CD14-positive monocyte (primary cell): ENCODE measurements at regions not wholly inside any gene's neighbourhood (a gene's known extent, or its start where the extent isn't known, plus 50 kb on each side); places are given as distances from the start of the nearest gene placed in this dataset.

Source experiments
- DNase-seq, 3 donors: peaks; one replicate each; pipeline ENCODE4 v3.0.0-alpha.2; 2011 to 2022
- H2AFZ ChIP-seq: 2 replicates; pipeline ENCODE4 v1.6.0; 2012; ENCODE audit warnings: mild to moderate bottlenecking, low read depth, low read length, inconsistent platforms; ENCODE audit not compliant: insufficient read depth, poor library complexity, severe bottlenecking
- H3K27ac ChIP-seq, 2 donors: 1 replicate in 1 of 2; 2 replicates in 1 of 2; pipeline ENCODE4 v1.5.1; 2012 to 2013; ENCODE audit warnings: low read length in 2 of 2, control low read depth in 1 of 2, inconsistent platforms in 1 of 2, low read depth in 1 of 2, mild to moderate bottlenecking in 1 of 2
- H3K27me3 ChIP-seq, 2 donors: one replicate each; pipeline versions ENCODE4 v1.6.0 to v1.6.1; 2011 to 2013; ENCODE audit warnings: low read length in 2 of 2; ENCODE audit not compliant: control insufficient read depth in 2 of 2, insufficient read depth in 2 of 2
- H3K36me3 ChIP-seq, 2 donors: replicated peaks in 1 of 2; 1 replicate in 1 of 2; 2 replicates in 1 of 2; pipeline versions ENCODE4 v1.5.1 to v1.6.1; 2012 to 2013; ENCODE audit warnings: low read length in 2 of 2, control low read depth in 1 of 2, inconsistent platforms in 1 of 2, mild to moderate bottlenecking in 1 of 2; ENCODE audit not compliant: insufficient read depth in 2 of 2, control insufficient read depth in 1 of 2
- H3K4me1 ChIP-seq, 2 donors: 1 replicate in 1 of 2; 2 replicates in 1 of 2; pipeline versions ENCODE4 v1.5.1 to v1.6.1; 2012 to 2013; ENCODE audit warnings: low read length in 2 of 2, control low read depth in 1 of 2, inconsistent platforms in 1 of 2, mild to moderate bottlenecking in 1 of 2, moderate library complexity in 1 of 2; ENCODE audit not compliant: insufficient read depth in 2 of 2, control insufficient read depth in 1 of 2
- H3K4me2 ChIP-seq: replicated peaks from 2 replicates; pipeline ENCODE3; 2012; ENCODE audit warnings: low read length, moderate library complexity, mild to moderate bottlenecking; ENCODE audit not compliant: poor library complexity, severe bottlenecking; ENCODE audit errors: extremely low read depth
- H3K4me3 ChIP-seq, 3 experiments: fragments of 200-600 bp in 1 of 3; sonication (generic) in 1 of 3; replicated peaks in 1 of 3; 1 replicate in 2 of 3; 2 replicates in 1 of 3; pipeline ENCODE4 v1.5.1; 2011 to 2013; ENCODE audit warnings: low read length in 3 of 3, mild to moderate bottlenecking in 3 of 3, control low read depth in 2 of 3, low read depth in 2 of 3, inconsistent platforms in 1 of 3, moderate library complexity in 1 of 3
- H3K79me2 ChIP-seq: 2 replicates; pipeline ENCODE4 v1.6.0; 2012; ENCODE audit warnings: mild to moderate bottlenecking, control low read depth, inconsistent platforms, low read length, moderate library complexity; ENCODE audit not compliant: insufficient read depth
- H3K9ac ChIP-seq: 2 replicates; pipeline ENCODE4 v1.6.0; 2017; ENCODE audit warnings: low read length, mild to moderate bottlenecking; ENCODE audit not compliant: insufficient read depth, poor library complexity, severe bottlenecking
- H3K9me3 ChIP-seq, 2 donors: replicated peaks in 1 of 2; 1 replicate in 1 of 2; 2 replicates in 1 of 2; pipeline versions ENCODE4 v1.5.1 to v1.6.1; 2012 to 2013; ENCODE audit warnings: low read length in 2 of 2, control low read depth in 1 of 2; ENCODE audit not compliant: control insufficient read depth in 1 of 2, insufficient read depth in 1 of 2
- H4K20me1 ChIP-seq: 2 replicates; pipeline ENCODE4 v1.6.0; 2012; ENCODE audit warnings: mild to moderate bottlenecking, low read length, control low read depth, moderate library complexity; ENCODE audit not compliant: insufficient read depth
- H3K27ac Mint-ChIP-seq, 7 donors: one replicate each; pipeline ENCODE4 v1.8.0; 2020; ENCODE audit warnings: mild to moderate bottlenecking in 7 of 7, mixed read lengths in 7 of 7, moderate library complexity in 6 of 7, inconsistent platforms in 2 of 7
- H3K27me3 Mint-ChIP-seq, 3 donors: one replicate each; pipeline ENCODE4 v1.8.0; 2021 to 2022; ENCODE audit warnings: low read depth in 3 of 3, mild to moderate bottlenecking in 3 of 3, mixed read lengths in 3 of 3, moderate library complexity in 3 of 3, inconsistent platforms in 1 of 3
- H3K36me3 Mint-ChIP-seq, 2 donors: one replicate each; pipeline ENCODE4 v1.8.0; 2020; ENCODE audit warnings: mixed read lengths in 2 of 2, inconsistent platforms in 1 of 2, mild to moderate bottlenecking in 1 of 2
- H3K4me1 Mint-ChIP-seq: one replicate; pipeline ENCODE4 v1.8.0; 2020; ENCODE audit warnings: mild to moderate bottlenecking, mixed read lengths
- H3K4me3 Mint-ChIP-seq, 2 donors: one replicate each; pipeline ENCODE4 v1.8.0; 2020; ENCODE audit warnings: mild to moderate bottlenecking in 2 of 2, mixed read lengths in 2 of 2, moderate library complexity in 1 of 2
- H3K9me3 Mint-ChIP-seq, 7 donors: one replicate each; pipeline ENCODE4 v1.8.0; 2020 to 2022; ENCODE audit warnings: mixed read lengths in 7 of 7, mild to moderate bottlenecking in 6 of 7, moderate library complexity in 6 of 7, inconsistent platforms in 2 of 7
- WGBS: methylation state at CpG from one replicate; pipeline ENCODE4 v1.1.5; 2013; ENCODE audit warnings: missing lambda C conversion rate; ENCODE audit not compliant: insufficient coverage; 5-methylcytosine and 5-hydroxymethylcytosine counted together
- intact Hi-C, 2 donors: fragments of 100-400 bp; cut with micrococcal nuclease; formaldehyde crosslinking; loops; one replicate each; pipeline versions ENCODE4 v1.15.0 to v1.15.1; 2023
- TF ChIP-seq, protein P1 (sequence below): fragments of 200-600 bp; IDR thresholded peaks from one replicate; pipeline ENCODE4 v1.8.0; 2022; ENCODE audit warnings: antibody characterized with exemption, mild to moderate bottlenecking

DNA sequence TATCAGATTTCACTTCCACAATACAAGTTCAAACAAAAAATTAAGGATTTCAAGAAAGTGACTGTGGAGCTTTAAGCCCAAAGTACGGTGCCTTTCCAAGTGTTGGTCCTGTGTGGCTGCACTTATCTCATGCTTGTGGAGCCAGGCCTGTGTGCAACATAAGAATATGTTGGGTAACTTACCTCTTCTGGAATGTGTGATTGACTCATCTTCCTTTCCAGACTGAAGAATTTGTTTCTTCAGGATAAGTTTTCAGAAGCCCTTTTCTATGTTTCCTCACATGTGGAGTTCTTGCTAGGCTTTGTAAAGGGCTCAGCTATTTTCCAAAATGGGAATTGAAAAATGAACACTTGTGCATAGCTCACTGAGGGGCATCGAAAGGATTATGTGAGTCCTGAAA lies 485.1 kb upstream of the PAPPA start:
- H2AFZ ChIP-seq = no peak overlapping the region

DNA sequence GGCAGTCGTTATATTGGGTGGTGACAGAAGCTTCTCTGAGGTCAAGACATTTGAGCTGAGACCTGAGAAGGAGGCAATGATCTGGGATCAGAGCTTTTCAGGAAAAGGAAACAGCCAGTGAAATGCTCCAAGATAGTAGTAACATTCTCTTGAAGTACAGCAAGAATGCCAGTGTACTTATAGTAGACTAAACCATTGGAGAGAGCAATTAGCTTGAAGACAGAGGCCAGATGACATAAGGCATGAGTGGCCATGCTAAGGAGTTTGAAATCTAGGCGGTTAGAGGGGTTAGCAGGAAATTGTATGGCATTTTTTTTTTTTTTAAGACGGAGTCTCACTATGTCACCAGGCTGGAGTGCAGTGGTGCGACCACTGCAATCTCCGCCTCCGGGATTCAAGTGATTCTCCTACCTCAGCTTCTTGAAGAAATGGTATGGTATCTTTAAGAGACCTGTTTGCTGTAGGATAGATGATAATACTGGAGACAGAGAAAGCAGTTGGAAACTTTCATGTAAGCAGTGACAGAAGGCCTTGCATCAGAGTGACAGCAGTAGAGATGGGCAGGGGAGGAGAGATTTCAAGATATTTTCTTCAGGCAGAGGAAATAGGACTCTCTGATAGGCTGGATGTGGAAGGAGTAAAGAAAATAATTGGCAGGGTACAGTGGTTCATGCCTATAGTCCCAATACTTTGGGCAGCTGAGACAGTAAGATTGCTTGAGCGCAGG lies 482.2 kb upstream of the PAPPA start:
- Mint-ChIP-seq H3K27me3 (peaks cover 0 to 3% (median 0%) of the 10 kb centered on the region in 3 donors), H3K9me3 (peaks cover 2 to 15% (median 4%) of the 10 kb centered on the region in 7 donors), H3K4me1 (no peaks in the 10 kb centered on the region), H3K4me3 (no peak overlapping the region), H3K27ac (no peak overlapping the region), H3K36me3 (no peaks in the 10 kb centered on the region)
- no peaks in the 10 kb centered on the region for H3K36me3 ChIP-seq
- WGBS = 82% methylated on average over 4 of the region's 7 CpGs
- H3K4me1 ChIP-seq = no peaks in the 10 kb centered on the region
- H2AFZ ChIP-seq = no peak overlapping the region
- no peaks in the 10 kb centered on the region for H3K79me2 ChIP-seq
- H3K9ac ChIP-seq = no peak overlapping the region
- intact Hi-C loops = no loop called here
- H3K27me3 ChIP-seq = no peaks in the 10 kb centered on the region
- no peak for DNase-seq
- TF ChIP-seq, protein P1, sequence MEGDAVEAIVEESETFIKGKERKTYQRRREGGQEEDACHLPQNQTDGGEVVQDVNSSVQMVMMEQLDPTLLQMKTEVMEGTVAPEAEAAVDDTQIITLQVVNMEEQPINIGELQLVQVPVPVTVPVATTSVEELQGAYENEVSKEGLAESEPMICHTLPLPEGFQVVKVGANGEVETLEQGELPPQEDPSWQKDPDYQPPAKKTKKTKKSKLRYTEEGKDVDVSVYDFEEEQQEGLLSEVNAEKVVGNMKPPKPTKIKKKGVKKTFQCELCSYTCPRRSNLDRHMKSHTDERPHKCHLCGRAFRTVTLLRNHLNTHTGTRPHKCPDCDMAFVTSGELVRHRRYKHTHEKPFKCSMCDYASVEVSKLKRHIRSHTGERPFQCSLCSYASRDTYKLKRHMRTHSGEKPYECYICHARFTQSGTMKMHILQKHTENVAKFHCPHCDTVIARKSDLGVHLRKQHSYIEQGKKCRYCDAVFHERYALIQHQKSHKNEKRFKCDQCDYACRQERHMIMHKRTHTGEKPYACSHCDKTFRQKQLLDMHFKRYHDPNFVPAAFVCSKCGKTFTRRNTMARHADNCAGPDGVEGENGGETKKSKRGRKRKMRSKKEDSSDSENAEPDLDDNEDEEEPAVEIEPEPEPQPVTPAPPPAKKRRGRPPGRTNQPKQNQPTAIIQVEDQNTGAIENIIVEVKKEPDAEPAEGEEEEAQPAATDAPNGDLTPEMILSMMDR = no peak
- no peak overlapping the region for H3K4me3 ChIP-seq
- no peaks in the 10 kb centered on the region for H4K20me1 ChIP-seq
- peaks cover 0 to 5% of the 10 kb centered on the region in 2 donors for H3K9me3 ChIP-seq
- H3K4me2 ChIP-seq = no peak overlapping the region
- no peak overlapping the region for H3K27ac ChIP-seq

More for the DNA sequence above, 485.1 kb upstream of the PAPPA start:
- Mint-ChIP-seq H3K36me3 (no peaks in the 10 kb centered on the region), H3K4me3 (no peak overlapping the region), H3K27me3 (no peaks in the 10 kb centered on the region), H3K9me3 (peaks cover 0 to 6% (median 4%) of the 10 kb centered on the region in 7 donors), H3K27ac (no peak overlapping the region), H3K4me1 (no peaks in the 10 kb centered on the region)
- H3K27me3 ChIP-seq = no peaks in the 10 kb centered on the region
- H4K20me1 ChIP-seq = no peaks in the 10 kb centered on the region
- no peak overlapping the region for H3K27ac ChIP-seq
- no peak overlapping the region for H3K4me2 ChIP-seq
- H3K4me1 ChIP-seq = no peaks in the 10 kb centered on the region
- H3K79me2 ChIP-seq = no peaks in the 10 kb centered on the region
- H3K9me3 ChIP-seq = peaks cover 0 to 3% of the 10 kb centered on the region in 2 donors
- H3K4me3 ChIP-seq = no peak overlapping the region
- no peak overlapping the region for H3K9ac ChIP-seq
- H3K36me3 ChIP-seq = no peaks in the 10 kb centered on the region
- 100% methylated on average over 1 of the region's 2 CpGs for WGBS
- TF ChIP-seq, protein P1 = no peak
- intact Hi-C loops = no loop called here
- DNase-seq = no peak
